ENCODE measurements at regions not wholly inside any gene's neighbourhood (a gene's known extent, or its start where the extent isn't known, plus 50 kb on each side); places are given as distances from the start of the nearest gene placed in this dataset.
"Not testable (repeated sequence)": the region's sequence is repeated elsewhere in the genome, so short reads cannot be mapped to it uniquely, and the experiment has no call there.

DNA sequence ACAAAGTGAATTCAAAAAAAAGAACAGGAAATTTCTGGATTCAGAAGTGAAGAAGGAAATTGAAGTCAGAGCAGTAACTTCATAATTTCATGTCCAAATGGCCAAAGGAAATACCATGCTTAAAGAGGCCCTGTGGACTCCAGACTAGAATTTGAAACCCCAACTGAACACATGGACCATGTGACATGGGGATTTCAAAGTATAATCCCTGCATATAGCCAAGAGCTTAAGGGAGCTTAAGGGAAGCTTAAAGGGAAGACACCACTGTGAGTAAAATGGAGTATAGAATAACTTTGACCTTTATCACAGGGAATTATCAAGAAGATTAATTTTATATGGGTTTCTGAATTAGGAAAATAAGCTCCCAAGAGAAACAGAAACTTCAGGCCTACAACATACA is 241.8 kb upstream of the POGK start:
- Histone ChIP-seq H3K36me3 (ENCODE audit: control insufficient read depth, insufficient read depth, low read length) (no peaks in the 10 kb centered on the region), H3K27me3 (ENCODE audit: control insufficient read depth, insufficient read depth, low read length) (no peaks in the 10 kb centered on the region), H3K4me3 (ENCODE audit: low read depth, low read length) (no peak overlapping the region)
- TF ChIP-seq, protein P1, sequence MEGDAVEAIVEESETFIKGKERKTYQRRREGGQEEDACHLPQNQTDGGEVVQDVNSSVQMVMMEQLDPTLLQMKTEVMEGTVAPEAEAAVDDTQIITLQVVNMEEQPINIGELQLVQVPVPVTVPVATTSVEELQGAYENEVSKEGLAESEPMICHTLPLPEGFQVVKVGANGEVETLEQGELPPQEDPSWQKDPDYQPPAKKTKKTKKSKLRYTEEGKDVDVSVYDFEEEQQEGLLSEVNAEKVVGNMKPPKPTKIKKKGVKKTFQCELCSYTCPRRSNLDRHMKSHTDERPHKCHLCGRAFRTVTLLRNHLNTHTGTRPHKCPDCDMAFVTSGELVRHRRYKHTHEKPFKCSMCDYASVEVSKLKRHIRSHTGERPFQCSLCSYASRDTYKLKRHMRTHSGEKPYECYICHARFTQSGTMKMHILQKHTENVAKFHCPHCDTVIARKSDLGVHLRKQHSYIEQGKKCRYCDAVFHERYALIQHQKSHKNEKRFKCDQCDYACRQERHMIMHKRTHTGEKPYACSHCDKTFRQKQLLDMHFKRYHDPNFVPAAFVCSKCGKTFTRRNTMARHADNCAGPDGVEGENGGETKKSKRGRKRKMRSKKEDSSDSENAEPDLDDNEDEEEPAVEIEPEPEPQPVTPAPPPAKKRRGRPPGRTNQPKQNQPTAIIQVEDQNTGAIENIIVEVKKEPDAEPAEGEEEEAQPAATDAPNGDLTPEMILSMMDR (IDR thresholded peaks at IDR 0.05; ENCODE audit: insufficient read depth, low read length, poor library complexity, severe bottlenecking), result no peak
- DNase-seq (ENCODE audit: low read depth), result no peak

DNA sequence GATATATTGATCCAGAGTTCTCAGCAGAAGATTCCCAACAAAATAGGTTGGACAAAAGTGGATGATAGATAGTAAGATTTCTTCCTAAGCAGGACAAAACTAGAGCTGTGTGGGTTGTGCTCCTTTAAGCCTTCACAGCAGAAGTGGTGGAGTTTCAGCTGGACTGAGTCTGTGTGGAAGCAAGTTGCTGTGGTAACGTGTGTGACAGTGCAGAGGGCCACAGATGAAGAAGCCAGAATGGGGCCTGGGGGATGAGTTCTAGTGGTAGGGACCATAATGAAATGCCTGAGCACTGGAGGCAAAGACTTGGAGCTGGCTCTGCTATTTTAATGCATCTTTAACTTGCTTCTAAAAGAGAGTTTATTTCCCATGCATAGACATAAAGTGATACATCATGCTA is 238.7 kb upstream of the POGK start:
- Histone ChIP-seq H3K4me3 (ENCODE audit: low read depth, low read length) (no peak overlapping the region), H3K36me3 (ENCODE audit: control insufficient read depth, insufficient read depth, low read length) (no peaks in the 10 kb centered on the region), H3K27me3 (ENCODE audit: control insufficient read depth, insufficient read depth, low read length) (no peaks in the 10 kb centered on the region)
- no peak for DNase-seq (ENCODE audit: low read depth)
- TF ChIP-seq, protein P1 (IDR thresholded peaks at IDR 0.05; ENCODE audit: insufficient read depth, low read length, poor library complexity, severe bottlenecking), result no peak

DNA sequence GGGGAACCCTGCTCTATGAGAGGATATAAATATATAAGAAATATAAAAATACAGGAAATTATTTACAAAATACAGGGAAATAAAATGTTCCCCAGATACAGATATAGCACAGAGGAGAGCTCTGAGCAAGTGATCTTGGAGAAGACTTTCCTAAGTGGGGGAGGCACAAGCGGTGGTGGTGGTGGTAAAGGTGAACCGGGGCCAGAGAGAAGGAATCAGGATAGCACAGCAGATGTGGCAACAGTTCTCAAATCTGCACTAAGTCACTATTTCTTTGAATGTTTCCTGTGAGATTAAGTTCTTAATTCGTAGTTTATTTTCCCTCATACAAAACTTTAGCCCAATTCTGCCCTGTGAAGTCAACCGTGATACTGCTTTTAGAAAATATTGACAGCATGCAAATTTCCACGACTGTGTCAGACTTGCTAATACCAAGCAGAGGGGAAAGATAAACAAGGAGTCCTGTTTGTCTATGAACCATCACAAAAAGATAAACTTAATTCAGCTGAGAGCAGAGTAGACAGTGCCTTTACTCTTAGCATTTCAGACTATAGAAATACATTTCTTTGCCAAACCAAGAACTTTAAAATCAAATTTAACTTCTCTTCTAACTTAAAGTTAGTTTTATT is 237.5 kb upstream of the POGK start:
- TF ChIP-seq, protein P1 (IDR thresholded peaks at IDR 0.05; ENCODE audit: insufficient read depth, low read length, poor library complexity, severe bottlenecking), result no peak
- no peaks in the 10 kb centered on the region for H3K36me3 ChIP-seq (ENCODE audit: control insufficient read depth, insufficient read depth, low read length)
- no peak overlapping the region for H3K4me3 ChIP-seq (ENCODE audit: low read depth, low read length)
- H3K27me3 ChIP-seq (ENCODE audit: control insufficient read depth, insufficient read depth, low read length), result no peaks in the 10 kb centered on the region
- no peak for DNase-seq (ENCODE audit: low read depth)

DNA sequence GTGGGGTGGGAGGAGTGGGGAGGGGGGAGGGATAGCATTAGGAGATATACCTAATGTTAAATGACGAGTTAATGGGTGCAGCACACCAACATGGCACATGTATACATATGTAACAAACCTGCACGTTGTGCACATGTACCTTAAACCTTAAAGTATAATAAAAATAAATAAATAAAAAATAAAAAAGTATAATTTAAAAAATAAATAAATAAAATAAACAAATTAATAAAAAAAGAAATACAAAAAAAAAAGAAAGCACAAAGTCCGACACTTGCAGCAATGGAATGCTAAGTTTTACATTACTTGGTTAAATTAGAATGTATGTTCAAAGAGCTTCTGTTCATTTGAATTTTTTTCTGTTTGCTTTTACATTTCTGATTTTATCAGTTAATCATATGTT is 236.5 kb upstream of the POGK start:
- not testable (repeated sequence) for DNase-seq (ENCODE audit: low read depth); H3K4me3 ChIP-seq (ENCODE audit: low read depth, low read length); H3K36me3 ChIP-seq (ENCODE audit: control insufficient read depth, insufficient read depth, low read length); H3K27me3 ChIP-seq (ENCODE audit: control insufficient read depth, insufficient read depth, low read length)

DNA sequence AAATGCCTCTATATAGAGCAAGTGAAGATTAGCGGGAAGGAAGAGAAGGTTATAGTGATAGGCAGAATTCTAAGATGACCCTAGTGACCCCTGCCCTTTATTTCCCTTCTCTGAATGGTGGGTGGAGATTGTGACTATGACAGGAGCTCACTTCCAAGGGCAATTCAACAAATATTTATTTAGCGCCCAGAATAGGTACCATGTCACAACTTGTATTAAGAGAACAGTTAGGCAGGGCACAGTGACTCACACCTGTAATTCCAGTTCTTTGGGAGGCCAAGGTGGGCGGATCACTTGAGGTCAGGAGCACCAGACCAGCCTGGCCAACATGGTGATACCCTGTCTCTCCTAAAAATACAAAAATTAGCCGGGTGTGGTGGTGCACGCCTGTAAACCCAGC is 236.0 kb upstream of the POGK start:
- H3K4me3 ChIP-seq (ENCODE audit: low read depth, low read length), result no peak overlapping the region
- DNase-seq (ENCODE audit: low read depth), result no peak
- TF ChIP-seq, protein P1 (IDR thresholded peaks at IDR 0.05; ENCODE audit: insufficient read depth, low read length, poor library complexity, severe bottlenecking), result no peak
- H3K36me3 ChIP-seq (ENCODE audit: control insufficient read depth, insufficient read depth, low read length), result no peaks in the 10 kb centered on the region
- no peaks in the 10 kb centered on the region for H3K27me3 ChIP-seq (ENCODE audit: control insufficient read depth, insufficient read depth, low read length)

DNA sequence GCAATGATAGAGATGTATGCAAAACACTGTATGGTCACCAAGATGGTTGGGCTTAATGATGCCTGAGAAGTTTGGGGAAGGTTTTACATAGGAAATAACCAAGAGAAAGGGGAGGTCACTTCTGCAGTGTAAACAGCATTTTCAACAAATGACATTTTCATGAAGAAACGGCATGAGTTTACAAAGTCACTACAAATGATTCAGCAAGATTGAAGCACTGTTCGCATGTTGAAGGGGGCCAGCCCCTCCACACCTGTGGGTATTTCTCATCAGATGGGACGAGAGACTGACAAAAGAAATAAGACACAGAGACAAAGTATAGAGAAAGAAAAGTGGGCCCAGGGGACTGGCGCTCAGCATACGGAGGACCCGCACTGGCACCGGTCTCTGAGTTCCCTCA is 234.1 kb upstream of the POGK start:
- TF ChIP-seq, protein P1 (IDR thresholded peaks at IDR 0.05; ENCODE audit: insufficient read depth, low read length, poor library complexity, severe bottlenecking), result no peak
- DNase-seq (ENCODE audit: low read depth), result no peak
- H3K27me3 ChIP-seq (ENCODE audit: control insufficient read depth, insufficient read depth, low read length), result no peaks in the 10 kb centered on the region
- no peaks in the 10 kb centered on the region for H3K36me3 ChIP-seq (ENCODE audit: control insufficient read depth, insufficient read depth, low read length)
- H3K4me3 ChIP-seq (ENCODE audit: low read depth, low read length), result no peak overlapping the region
